Hematopoietic multipotent progenitor cell treated with erythropoietin and hydrocortisone succinate and interleukin-3 and kit ligand, for 6 days (in vitro differentiated cells): ENCODE measurements at regions not wholly inside any gene's neighbourhood (a gene's known extent, or its start where the extent isn't known, plus 50 kb on each side); places are given as distances from the start of the nearest gene placed in this dataset.

Experiments used
- DNase-seq: peaks from one replicate; pipeline ENCODE4 v3.0.0-alpha.2; 2015

GRCh38 chr1:214824763-214825162, 221.8 kb downstream of the CENPF start:
- DNase-seq, result no peak

DNA sequence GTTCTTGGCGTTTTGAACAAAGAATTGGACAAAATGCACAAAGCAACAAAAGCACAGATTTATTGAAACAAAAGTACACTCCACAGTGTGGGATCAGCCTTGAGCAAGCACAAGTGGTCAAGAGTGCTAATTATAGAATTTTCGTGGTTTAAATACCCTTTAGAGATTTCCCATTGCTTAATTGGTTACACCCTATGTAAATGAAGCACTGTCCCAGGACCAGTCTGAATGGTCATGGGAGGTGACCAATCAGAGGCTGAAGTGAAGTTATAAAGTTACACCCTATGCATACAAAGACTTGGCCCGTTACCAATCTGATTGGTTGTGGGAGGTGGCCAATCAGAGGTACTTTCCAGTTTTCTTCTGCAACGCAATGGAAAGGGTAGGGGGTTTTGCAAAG, 223.6 kb downstream of the CENPF start:
- no peak for DNase-seq

- DNase-seq, result no peak
These were observed 224.9 kb downstream of the CENPF start for GRCh38 chr1:214827883-214828282.

GRCh38 chr1:214830941-214831340, 227.9 kb downstream of the CENPF start:
- no peak for DNase-seq

GRCh38 chr1:214831956-214832355, 229.0 kb downstream of the CENPF start:
- no peak for DNase-seq

- DNase-seq, result no peak
These were observed 230.3 kb downstream of the CENPF start for GRCh38 chr1:214833178-214833756.

DNA sequence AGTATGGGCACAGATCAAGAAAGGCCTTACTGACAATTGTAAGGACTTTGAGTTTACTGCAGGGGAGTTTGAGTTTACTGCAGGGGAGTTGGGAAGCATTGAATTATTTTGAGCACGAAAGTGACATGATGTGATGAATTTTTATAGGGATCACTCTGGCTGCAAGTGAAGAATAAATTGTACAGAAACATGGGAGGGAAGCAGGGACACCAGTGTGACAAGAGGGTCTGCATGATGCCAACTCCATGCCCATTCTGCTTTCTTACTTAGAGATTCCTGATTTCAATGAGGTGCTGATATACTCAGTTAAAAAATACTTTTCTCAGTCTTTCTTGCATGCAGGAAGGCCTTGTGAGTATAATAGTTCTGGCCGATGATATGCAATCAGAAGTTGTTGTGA, 234.4 kb downstream of the CENPF start:
- no peak for DNase-seq

DNA sequence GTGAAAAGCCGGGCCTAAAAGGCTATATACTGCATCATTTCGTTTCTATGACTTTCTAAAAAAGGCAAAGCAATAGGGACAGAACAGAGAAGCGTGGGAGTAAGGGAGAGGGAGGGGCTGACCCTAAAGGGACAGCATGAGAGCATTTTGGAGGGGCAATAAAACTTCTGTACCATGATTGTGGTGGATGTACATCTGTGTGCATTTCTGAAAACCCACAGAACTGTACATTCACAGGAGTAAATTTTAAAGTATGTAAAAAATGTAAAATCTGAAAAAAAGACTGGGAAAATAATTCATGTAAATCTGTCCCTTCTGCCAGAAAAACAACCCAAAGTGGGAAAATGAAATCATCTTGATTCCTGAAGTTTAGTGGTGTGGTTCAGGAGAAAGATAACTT, 235.4 kb downstream of the CENPF start:
- no peak for DNase-seq

DNA sequence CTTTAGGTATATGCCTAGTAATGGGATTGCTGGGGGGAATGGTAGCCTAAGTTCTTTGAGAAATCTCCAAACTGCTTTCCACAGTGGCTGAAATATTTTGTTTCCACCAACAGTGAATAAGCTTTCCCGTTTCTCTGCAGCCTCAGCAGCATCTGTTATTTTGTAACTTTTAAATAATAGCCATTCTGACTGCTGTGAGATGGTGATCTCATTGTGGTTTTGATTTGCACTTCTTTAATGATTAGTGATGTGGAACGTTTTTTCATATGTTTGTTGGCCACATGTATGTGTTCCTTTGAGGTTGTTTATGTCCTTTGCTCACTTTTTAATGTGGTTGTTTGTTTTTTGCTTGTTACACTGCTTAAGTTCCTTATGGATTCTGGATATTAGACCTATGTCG, 237.4 kb downstream of the CENPF start:
- no peak for DNase-seq

DNA sequence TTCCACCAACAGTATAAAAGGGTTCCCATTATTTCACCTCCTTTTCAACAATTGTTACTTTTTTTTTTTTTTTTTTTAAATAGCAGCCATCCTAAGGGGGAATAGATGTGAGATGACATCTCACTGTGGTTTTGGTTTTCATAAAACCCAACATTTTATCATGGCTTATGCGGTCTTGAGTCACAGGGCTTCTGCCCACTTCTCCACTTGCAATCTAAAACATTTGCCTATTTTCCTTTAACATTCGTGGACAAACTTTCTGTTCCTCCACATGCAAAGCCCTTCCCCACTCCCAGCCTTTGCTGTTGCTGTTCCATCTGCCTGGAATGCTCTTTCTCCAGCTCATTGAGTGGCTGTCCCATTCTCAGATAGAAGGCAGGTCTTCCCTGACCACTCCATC, 239.7 kb upstream of the KCNK2 start:
- no peak for DNase-seq

DNA sequence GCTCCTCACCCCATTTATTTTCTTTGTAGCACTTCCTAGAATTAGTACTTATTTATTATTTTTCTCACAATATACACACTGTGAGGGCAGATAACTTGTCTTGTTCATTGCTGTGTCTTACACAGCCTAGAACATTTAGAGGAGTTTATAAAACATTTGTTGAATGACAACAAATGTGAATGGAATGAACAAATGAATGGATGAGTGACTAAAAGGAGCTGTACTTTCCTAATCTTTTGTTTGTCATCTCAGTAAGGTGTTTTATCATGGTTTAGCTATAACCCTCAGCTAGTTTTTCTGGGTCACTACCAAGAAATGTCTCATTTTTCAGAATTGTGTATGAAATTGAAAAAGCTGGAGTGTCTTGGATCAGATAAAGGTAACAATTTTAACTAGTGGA, 239.3 kb upstream of the KCNK2 start:
- DNase-seq, result no peak

- no peak for DNase-seq
These were observed 238.2 kb upstream of the KCNK2 start for GRCh38 chr1:214844319-214844718.

- DNase-seq, result no peak
These were observed 236.3 kb upstream of the KCNK2 start for GRCh38 chr1:214846276-214846675.

DNA sequence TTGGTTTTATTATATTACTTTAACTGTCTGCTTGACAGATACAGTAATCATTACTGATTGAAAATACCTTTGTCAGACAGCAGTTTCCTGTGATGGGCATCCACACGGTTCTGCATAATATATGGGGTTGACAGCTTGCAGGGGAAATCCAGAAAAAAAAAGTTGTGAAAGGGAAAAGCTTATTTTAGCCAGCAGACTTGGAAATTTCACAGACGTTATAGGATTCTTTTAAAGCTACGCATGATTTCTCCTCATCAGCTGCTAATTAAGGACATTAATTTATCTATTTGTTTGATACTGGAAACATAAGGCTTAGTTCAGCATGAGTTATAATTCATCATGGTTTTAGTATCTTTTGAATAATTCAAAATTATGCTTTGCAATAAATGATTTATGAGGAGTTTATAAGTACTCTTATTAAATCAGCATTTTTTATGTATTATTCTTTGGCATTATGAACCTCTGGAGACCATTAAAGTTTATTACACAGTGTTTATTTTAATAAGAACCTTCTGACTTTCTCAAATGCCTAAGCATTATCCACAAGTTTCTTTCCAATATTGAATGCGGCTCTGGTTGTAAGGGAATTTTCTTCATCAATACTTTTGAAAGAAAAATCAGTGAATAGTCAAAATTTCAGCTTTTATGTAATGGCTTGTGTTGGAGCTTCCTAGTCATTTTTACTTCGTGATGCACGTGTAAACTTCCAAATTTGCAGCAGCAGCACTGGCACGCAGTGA, 235.3 kb upstream of the KCNK2 start:
- no peak for DNase-seq

DNA sequence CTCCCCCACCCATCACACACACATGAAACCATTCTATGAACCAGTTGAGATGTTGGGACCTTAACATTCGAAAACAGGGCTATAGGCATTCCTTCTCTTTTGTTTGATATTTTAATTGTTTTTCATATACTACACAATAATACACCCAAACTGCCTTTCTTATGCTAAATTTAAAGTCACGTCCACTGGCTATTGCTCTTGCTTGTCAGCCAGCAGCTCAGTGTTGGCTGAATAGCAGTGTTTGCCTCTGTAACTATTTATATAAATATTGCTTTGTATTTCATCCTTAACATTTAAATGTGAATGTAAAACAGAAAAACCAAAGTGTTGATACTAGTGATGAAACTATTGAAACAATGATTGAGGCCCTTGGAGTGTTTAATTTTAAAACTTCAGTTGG, 234.4 kb upstream of the KCNK2 start:
- DNase-seq, result no peak

DNA sequence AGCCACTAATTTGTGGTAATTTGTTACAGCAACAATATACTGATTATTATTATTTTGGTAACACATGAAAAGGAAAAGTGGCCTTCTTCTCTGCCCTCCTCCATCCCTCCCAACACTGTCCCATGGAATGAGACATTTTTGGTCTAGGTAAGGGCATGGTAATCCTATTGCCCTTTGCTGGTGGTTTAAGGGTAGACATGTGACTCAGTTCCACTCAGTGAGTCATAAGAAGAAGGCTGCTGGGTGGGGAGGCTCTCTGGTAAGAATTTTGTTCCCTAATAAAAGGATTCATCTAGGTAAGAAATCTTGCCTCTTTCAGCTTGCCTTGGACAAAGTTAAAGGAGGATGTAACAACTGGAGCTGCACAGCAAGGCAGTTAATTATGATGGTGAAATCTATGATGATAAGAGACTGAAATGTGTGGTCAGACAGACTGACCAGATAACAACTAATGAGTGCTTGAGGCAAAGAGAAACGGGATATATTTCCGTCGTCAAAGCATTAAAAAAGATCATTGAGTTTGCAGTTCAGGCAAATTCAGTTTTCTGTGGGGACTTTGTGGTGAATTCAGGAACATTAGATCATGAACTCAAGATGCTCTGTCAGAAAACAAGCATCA, 232.0 kb upstream of the KCNK2 start:
- DNase-seq, result no peak

- no peak for DNase-seq
These were observed 229.2 kb upstream of the KCNK2 start for GRCh38 chr1:214853340-214853739.

DNA sequence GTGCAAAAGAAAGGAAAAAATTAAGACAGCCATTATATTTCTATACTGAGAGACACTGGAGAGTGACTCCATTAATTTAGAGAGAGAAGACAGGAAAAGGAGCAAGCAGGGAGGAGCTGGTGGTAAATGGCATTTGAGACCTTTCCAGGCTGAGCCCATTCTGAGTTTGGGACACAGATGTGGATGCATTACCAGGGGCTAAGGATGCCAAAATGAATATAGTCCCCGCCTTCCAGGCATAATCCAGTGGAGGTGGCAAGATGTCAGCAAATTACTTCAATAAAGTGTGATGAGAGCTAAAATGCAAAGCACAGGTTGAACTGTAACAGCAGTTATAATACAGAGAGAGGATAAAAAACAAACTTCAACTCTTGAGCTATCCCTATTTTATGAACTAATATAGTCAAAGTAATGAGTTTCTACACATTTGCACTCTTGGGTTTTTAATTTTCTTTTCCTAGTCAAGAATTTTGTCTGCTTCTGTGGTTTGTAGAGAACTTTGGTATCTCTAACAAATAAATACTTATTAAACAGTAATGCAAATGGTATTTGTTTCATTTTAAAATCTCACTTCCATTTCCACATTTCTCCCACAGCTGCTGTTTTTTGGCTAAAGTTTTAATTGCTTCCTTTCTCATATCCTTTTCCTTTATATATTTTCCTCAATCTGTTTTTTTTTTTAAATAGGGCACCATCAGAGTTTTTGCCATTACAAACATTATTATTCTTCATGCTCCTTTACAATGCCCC, 228.2 kb upstream of the KCNK2 start:
- no peak for DNase-seq

DNA sequence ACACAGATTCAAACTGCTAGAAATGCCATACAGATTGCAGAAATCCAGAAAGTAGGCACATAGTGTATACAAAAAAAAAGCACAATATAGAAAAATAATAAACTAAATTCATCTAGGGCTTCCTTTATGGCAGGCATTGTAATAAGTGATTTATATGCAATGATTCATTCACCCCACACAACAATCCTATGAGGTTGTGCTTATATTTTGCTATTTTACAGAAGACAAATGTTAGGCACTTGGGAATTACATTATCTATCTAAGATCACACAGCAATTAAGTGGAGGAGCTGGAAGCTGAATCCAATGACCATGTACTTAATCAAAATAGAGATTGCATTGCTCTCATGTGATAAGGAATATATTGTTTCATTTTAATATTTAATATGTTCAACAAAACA, 225.7 kb upstream of the KCNK2 start:
- no peak for DNase-seq

DNA sequence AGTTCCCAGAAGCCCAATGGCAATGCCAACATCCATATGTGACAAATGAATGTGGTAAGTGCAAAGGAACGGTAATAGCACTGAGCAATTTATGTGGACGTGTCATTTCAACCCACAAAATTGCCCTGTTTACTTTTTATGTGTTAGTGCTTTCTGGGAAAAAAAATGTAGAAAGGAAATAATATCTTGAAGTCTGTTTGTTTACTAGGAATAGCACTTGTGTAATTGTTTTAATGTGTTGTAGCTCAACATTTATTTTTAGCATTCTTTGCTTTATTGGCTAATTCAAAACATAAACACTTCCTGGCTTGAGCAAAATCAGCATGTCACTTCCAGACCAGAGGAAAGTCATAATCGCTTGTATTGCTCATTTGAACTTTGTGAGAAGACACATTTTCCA, 224.8 kb upstream of the KCNK2 start:
- no peak for DNase-seq

- DNase-seq, result no peak
These were observed 222.9 kb upstream of the KCNK2 start for GRCh38 chr1:214859647-214860046.

- DNase-seq, result no peak
These were observed 220.9 kb upstream of the KCNK2 start for GRCh38 chr1:214861615-214862014.

- no peak for DNase-seq
These were observed 220.1 kb upstream of the KCNK2 start for GRCh38 chr1:214862421-214862820.
